AG08396 (cell line): ENCODE measurements at regions not wholly inside any gene's neighbourhood (a gene's known extent, or its start where the extent isn't known, plus 50 kb on each side); places are given as distances from the start of the nearest gene placed in this dataset.
"Not testable (repeated sequence)": the region's sequence is repeated elsewhere in the genome, so short reads cannot be mapped to it uniquely, and the experiment has no call there.

Source experiments
- DNase-seq: peaks from one replicate; pipeline ENCODE4 v3.0.0; 2012; ENCODE audit warnings: low spot score, mixed read lengths

DNA sequence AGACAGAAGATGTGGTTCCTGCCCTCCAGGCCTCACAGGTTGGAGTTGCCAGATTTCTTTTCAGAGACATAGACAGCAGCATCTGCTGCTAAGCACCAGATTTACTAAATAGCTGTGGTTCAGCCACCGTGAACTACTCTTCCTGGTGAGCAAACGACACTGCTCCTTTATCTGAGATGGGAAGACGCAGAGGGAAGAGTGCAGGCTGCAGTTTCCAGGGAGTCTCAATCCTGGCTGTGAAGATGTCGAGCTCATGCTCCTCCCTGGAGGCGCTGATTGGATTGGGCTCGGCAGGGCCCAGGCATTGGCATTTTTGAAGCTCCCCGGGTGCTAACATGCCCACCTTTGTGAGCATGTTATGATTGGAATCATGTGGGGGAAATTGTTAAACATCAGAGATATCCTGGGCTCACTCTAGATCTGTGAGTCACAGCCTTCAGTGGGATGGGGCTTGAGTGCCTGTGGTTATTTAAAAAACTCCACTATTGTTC, 314.8 kb downstream of the TSN start:
- no peak for DNase-seq

DNA sequence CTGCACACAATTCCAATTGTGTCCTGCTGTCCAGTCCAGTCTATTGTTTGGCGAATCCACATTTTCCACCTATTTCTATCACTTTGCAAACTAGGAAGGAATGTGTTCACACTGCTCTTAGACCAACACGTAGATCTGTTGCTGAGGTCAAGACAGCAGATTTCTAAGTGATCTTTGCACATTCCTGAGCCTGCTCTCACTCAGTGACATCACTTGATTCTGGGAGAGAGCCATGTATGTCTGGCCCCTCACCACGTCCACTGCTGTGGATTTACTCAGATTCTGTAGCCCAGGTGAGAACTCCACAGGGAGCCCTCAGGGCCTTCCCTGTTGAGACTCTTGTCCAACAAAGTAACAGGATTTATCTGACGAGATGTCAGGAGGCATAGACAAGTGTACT, 317.2 kb downstream of the TSN start:
- DNase-seq, result no peak

DNA sequence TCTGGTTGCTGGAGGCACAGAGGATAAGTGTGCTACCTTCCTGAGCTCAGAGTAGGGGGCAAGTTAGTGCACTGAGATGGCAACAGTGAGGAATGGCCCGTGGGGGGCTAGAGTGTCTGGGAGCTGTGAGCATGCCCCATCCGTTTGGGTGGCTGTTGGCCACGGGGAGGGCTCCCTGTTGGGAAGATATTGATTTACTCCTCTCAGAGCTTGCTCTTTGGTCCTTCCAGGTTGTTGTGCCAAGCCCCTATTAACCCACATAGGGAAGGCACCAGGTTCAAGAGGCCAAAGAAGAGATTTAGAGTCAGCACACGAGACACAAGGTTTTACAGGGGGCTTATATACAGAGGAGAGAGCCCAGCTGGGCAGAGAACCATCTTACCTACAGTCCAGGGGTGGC, 318.8 kb downstream of the TSN start:
- no peak for DNase-seq

DNA sequence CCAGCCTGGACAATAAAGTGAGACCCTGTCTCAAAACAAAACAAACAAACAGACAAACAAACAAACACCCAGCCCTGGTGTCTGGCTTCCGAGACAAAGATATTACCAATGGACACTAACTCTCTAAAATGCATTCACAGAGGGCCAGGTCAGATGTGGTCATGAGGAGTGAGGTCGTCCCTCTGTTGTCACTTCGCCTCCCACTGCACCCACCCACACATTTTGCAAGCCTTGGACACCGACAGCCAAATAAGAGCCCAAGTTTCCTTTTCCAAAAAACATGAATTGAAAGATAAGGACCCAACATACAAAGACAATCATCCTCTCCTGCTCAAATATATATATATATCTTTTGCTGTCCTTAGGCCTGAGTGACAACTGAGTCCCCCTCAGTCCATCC, 319.9 kb downstream of the TSN start:
- no peak for DNase-seq

DNA sequence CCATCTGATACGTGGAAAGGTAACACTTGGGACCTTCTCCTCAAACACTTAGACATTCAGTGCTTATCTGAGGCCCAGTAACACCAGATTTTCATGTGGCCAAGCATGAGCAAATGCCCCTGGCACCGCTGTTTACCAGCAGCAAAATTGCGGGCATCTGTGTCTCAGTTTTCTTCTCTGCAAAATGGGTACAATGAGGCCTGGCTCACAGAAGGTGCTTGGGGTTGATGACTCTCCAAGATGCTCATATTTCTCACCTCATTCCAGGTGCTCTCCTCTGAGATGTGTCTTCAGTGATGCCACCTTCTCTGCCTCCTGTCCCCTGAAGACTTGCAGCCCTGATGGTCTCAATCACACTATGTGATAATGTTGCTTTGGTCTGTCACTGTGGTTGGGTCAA, 321.7 kb downstream of the TSN start:
- DNase-seq, result no peak

DNA sequence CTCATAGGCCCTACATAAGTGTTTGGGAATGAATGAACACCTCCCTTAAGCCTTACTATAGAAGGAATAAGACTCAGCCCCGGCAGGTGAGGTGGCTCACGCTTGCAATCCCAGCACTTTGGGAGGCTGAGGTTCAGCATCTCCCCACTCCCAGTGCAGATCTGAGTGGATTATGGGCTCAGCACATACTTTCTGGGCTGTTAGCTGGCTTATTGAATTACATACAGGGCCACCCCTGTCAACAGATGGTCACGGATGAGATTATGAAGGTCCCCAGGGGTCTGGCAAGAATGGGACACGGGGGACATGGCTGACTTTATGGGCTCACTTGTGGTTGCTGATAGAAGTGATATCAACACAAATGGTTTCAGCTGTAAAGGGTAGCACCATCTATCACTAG, 322.3 kb downstream of the TSN start:
- DNase-seq, result no peak

DNA sequence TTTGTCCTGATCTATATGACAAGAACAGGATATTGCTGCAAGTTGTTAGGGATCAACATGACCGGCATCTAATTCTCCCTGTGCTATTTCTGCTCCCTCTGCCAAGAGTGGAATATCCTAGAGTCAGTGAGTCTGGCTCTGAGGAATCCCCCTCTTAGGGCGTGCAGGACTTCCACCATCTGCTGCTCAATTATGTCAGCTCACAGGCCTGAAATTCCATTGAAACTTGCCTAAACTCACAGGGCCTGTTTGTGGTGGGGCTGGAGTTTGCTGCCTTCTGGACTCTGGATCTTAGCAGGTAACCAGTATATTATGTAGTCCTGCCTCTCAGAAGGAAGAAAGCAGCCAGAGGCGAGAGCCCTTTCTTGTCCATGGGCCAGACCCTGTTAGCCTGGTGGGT, 323.0 kb downstream of the TSN start:
- no peak for DNase-seq

DNA sequence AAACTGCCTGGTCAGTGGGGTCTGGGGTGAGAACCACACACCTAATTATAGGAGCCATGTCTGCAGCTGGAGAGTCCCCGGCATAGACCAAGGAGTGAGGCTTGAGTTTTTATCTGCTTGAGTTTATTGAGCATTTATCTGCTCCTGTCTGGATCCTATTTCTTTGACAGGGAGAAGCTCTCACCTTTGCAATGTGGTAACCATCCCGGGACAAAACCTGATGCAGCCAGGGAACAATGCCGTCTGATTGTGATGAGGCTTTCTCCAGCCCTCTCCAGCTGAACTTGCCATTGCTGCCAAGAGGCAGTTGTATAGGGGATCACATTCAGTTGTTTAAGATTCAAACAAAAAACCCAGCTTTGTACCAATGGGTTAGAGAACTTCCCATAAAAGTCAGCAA, 324.4 kb downstream of the TSN start:
- no peak for DNase-seq

DNA sequence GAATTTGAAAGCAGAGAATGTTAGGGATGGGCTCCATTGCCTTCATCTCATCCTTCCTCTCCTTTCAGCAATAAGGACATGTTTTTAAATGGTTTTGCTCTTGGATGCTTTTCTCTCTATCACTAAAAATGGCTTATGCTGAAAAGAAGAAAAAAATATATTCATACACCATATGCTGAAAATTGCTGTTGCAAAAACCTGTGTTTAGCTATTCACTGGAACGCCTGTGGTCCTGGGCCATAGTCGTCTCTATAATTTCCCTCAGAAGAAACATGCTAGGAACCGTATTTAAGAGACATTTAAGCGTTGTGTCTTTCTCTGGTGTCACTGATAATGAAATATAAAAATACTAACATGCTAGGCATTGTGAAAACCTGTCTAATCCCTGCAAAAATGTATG, 324.9 kb downstream of the TSN start:
- no peak for DNase-seq

DNA sequence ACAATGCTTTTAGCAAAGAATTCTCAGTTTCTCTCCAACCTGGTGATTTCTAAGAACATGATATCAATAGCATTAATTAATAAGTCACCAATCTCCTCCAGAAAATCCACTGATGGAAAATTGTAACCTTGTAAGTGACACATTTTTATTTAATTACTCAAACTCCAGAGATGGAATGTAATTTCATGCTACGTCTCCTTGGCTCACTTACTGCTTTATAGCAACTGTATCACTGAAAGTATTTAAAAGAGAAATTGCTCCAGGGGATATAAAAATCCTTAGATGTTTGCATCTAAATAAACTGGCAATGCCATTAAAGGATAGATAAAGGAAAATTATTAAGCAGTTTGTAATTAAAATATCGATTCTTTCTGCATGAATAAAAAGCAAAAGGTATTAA, 325.4 kb downstream of the TSN start:
- DNase-seq, result no peak

DNA sequence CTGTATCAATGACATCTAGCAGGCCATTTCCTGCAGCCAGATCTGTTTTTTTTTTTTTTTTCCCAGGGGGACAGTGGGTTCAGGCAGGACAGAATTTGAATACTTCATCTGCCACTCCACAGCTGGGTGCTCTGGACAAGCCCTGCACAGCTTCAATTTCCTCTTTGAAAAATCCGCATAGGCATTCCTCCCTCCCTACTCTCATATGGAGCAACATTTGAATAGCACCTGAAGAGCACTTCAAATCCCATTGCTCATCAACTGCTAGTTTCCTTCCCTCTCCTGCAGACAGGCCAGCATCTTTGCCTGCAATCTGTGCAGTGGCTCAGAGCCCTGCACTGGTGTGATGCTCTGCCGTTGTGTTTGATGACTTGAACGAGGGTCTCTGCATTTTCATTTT, 326.3 kb downstream of the TSN start:
- DNase-seq, result no peak

DNA sequence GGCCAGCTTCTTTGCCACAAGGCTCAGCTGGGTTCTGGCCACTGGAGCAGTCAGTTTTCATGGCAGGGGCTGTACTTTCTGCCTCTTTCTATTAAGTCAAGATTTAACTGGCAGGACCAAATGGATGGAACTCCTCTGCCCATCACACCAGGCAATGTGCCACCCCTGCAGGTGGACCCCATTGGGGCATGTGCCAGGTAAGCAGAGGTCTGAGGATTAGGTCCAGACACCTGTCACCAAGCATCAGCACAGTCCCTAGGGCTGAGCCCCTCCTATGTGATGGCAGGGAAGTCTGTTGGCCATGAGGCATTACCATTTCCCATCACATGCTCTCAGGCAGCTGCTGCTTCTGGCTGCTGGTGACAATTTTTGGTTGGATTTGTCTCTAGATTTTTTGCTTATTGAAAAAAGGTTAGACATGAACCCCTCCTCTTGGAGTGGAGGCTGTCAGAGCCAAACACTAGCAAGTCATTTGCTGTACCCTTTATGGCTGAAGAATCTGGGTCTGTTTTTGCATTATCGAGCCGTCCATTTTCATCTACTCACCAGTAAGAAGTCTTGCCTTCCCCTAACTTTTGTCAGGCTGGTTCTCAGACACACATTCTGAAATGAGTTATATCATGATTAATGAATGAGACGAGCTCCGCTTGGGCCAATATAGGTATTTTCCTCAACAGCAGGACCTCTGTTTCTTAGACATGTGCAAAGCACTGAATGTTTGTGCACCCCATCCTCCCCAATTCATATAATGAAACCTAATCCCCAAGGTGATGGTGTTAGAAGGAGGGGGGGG, 328.0 kb downstream of the TSN start:
- no peak for DNase-seq

DNA sequence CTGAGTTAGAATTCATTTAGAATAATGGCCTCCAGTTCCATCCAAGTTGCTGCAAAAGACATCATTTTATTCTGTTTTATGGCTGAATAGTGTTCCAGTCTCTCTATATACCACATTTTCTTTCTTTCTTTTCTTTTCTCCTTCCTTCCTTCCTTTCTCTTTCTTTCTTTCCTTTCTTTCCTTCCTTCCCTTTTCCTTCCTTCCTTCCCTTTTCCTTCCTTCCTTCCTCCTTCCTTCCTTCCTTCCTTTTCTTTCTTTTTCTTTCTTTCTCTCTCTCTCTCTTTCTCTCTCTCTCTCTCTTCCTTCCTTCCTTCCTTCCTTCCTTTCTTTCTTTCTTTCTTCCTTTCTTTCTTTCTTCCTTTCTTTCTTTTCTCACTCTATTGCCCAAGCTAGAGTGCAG, 330.2 kb downstream of the TSN start:
- DNase-seq, result not testable (repeated sequence)

DNA sequence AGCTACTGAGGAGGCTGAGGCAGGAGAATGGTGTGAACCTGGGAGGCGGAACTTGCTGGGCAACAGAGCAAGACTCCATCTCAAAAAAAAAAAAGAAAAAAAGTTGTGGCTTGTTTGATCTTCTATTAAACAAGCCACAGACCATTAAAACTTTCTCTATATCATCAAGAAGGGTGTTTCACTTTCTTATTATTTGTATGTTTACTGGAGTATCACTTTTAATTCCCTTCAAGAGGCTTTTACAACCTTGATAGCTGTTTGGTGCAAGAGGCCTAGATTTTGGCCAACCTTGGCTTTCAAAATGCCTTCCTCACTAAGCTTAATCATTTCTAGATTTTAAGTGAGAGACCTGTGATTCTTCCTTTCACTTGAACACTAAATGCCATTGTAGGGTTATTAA, 339.1 kb downstream of the TSN start:
- DNase-seq, result no peak

DNA sequence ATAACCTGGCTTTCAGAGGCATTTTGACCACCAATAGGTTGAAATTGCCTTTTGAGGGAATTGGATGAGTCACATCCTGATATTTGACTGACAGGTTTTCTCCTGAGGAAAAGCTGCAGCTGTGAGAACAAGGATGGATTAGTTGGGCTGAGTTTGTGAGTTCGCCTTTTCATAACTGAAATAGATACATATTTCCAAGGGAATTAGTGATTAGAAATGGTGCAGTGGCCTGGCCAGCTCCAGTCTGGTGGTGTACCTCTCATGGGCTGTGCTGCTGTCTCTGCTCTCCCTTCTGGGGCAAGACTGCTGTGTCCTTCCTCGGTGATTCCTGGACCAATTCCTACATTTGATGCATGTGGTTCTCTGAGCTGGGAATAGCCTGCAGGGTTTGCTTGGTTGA, 341.3 kb downstream of the TSN start:
- DNase-seq, result no peak

DNA sequence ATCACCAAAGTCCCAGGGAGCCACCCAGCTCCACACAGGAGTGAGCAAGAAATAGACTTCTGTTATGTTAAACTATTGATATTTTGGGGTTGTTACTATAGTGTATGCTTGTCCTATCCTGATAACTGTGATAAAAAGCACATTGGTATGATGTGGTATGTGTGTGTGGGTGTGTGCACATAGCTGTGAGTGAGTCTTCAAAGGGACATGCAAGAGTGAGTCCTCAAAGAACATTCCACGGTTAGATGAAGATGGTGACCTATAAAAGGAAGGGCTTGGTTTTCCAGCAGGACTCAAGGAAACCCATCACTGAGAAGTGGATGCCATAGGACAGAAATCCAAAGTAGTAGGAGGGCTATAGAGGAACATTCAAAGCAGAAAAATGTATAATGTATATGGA, 342.9 kb downstream of the TSN start:
- DNase-seq, result no peak

DNA sequence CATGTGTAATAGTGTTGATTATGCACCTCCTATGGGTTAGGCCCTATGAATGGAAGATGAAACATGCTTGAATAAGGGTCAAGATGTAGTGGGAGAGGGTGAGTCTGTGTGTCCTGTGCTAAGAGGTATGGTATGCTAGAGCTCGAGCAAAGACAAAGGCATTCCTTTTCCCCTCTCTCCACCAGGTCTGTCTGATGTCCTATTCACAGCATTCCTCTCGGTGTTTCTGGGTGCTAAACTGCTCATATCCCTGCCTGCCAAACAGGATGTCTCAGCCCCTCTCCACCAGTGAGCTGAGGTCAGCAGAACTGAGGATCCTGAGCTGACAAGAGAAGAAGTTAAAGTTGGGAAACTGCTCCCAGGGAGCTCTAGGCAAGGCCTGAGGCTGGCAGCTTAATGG, 344.9 kb downstream of the TSN start:
- DNase-seq, result no peak

DNA sequence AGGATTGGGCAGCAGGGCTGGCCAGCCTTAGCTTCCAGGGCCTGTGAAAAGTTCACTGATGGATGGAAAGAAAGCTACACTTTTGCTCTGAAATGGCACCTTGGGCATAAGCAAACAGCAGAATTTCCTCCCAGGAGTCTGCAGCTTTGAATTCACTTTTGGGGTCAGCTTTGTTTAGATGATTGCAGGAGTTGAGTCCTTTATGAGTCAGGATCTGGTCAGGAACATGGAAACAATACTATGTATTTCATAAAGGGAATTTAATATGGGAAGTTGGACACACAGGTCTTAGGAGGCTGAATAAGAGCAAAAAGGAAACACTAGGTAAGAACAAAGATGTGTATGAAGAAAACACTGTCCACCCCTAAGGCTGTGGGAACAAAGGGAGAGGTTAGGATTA, 345.3 kb downstream of the TSN start:
- DNase-seq, result no peak

DNA sequence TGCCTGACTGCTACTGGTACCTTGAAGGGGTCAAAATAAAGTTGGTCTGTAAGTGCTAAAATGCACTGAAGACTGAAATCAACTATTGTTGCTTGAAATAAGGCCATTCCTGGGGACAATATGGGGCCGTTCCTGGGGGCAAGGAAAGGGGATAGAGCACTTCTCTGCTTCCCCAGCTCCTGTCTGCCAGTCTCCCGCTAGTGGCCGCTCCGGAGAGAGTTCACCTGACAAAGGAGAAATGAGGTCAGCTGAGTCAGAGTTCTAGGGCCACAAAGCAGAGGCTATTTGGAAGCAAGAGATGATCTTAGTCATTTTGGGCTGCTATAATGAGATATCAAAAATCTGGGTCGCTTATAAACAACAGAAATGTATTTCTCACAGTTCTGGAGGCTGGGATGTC, 345.9 kb downstream of the TSN start:
- no peak for DNase-seq

DNA sequence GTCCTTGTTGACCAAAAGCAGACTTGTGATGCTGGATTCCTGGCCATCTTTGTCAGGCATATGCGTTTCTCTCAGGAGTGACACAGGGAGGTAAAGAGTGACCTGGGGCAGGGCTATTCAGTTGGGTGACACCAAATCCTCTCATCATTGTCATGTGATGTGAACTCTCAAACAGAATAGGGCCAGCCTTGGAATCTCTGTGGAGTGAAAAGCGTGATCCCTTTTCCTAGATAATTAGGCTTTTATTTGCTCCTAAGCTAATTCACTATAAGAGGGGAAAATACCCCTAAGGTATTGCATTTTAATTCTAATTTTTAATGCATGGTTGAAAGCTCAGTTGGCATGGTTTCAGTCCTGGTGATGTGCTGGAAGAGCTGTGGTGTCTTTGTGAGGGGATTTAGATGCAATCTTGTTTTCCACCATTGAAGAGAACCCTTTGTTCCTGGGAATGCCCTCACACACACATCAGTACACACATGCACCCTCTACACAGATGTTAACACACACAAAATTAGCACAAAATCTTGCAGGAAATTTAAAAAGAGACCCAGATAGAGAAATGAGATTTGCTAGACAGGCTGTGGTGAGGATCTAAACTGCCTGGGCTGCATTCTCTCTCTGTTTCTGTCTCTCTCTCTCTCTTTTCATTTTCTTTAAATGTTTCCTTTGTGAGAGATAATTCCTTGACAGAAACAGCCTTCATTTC, 349.9 kb downstream of the TSN start:
- DNase-seq, result no peak

DNA sequence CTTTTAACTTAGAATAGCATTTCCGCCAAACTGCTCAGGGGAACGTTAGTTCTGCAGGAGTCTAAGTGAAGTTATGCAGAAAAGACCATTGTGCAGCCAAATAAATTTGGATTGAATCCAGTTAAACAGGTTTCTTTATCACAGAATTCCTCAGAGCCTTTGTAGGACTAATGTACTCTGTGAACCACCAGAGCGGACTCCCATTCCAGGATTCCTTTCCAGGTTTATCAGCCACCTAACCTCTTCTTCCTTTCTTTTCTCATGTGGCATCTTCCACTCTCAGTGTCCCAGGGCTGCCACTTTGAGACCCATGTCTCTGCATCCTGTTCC, 350.4 kb downstream of the TSN start:
- no peak for DNase-seq

DNA sequence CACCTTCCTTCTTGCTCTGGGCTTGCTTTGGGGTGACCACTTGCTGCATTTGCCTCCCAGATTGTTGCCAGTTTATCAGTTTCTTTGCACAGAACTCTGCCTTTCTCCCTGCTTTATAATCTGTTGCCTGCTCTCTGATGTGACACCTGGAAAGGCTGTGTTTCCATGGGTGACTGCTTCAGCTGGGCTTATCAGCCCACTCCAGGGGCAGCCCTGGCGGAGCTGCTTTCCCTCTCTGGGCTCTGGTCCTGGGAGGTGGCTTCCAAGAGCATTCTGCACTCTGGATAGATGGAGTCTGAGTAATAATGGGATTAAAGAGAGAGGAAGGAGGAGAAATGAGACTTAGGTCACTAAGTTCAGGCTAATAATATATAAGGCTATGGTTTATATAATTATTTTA, 352.7 kb downstream of the TSN start:
- no peak for DNase-seq

DNA sequence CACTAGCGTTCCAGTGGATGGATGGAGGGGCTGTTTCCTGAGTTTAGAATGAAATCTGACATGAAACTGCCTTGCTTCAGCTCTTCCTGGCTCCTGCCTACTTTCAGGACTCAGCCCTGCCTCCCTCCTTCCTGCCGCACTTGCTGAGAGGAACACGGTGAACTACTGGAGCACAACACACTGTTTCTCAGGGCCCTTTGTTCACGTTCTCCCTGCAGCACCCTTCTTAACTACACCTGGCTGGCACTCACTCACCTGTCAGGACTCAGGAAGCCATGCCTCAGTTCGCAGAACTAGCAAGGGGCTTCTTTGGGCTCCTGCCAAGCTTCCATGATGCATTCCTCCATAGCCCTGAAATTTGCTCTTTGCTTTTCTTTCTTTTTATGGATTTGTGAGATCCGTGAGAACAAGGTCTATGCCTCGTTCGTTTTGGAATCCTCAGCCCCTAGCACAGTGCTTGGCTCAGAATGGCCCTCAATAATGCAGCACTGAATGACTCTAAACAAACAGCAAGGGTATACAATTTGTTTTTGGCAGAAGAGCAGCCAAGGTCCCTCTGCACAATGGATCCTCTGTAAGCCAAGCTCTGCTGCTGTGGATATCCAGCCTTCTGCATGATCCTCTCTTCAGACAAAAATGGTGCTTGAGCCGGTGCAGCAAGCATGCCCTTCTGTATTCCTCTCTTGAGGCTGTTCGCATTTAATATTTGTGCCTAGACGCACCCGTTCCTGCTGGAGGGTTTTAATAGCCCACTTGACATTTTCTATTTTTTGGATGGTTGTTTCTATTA, 357.0 kb downstream of the TSN start:
- no peak for DNase-seq
